PC-9 (cell line): ENCODE measurements at regions not wholly inside any gene's neighbourhood (a gene's known extent, or its start where the extent isn't known, plus 50 kb on each side); places are given as distances from the start of the nearest gene placed in this dataset.

Source experiments
- CTCF ChIP-seq: fragments of 200-600 bp; sonication (generic); conservative IDR thresholded peaks from 2 replicates; pipeline ENCODE4 v1.6.1; 2017; ENCODE audit warnings: mixed run types, antibody characterized with exemption, mild to moderate bottlenecking, moderate library complexity
- EZH2 ChIP-seq: fragments of 200-600 bp; sonication (generic); IDR thresholded peaks from 2 replicates; pipeline ENCODE4 v1.8.0; 2017; ENCODE audit warnings: antibody characterized with exemption, low read depth

GRCh38 chr2:46246790-46247189 lies 50.4 kb upstream of the EPAS1 start:
- TF ChIP-seq CTCF (no peak), EZH2 (no peak)
